ENCODE measurements at regions not wholly inside any gene's neighbourhood (a gene's known extent, or its start where the extent isn't known, plus 50 kb on each side); places are given as distances from the start of the nearest gene placed in this dataset.

- no peak for DNase-seq
Measured at GRCh38 chr3:94179059-94179458, 116.2 kb downstream of the NSUN3 start.

GRCh38 chr3:94183551-94183950 lies 120.7 kb downstream of the NSUN3 start:
- DNase-seq: no peak

- DNase-seq: no peak
Measured at GRCh38 chr3:94184781-94185180, 121.9 kb downstream of the NSUN3 start.

GRCh38 chr3:94185753-94186152 lies 122.9 kb downstream of the NSUN3 start:
- DNase-seq: no peak

- DNase-seq: no peak
Measured at GRCh38 chr3:94187697-94188096, 124.8 kb downstream of the NSUN3 start.

GRCh38 chr3:94195381-94195780 lies 132.5 kb downstream of the NSUN3 start:
- no peak for DNase-seq

- no peak for DNase-seq
Measured at GRCh38 chr3:94206291-94206690, 143.4 kb downstream of the NSUN3 start.

GRCh38 chr3:94210256-94210655 lies 147.4 kb downstream of the NSUN3 start:
- DNase-seq: no peak

GRCh38 chr3:94217406-94217805 lies 154.5 kb downstream of the NSUN3 start:
- no peak for DNase-seq

GRCh38 chr3:94220426-94220825 lies 157.6 kb downstream of the NSUN3 start:
- DNase-seq: no peak

- DNase-seq: no peak
Measured at GRCh38 chr3:94221829-94222228, 159.0 kb downstream of the NSUN3 start.

- DNase-seq: no peak
Measured at GRCh38 chr3:94225148-94225865, 162.4 kb downstream of the NSUN3 start.

GRCh38 chr3:94226078-94226477 lies 163.2 kb downstream of the NSUN3 start:
- DNase-seq: no peak

GRCh38 chr3:94232921-94233320 lies 170.1 kb downstream of the NSUN3 start:
- no peak for DNase-seq

- DNase-seq: peak; percentile 75
Measured at GRCh38 chr3:94234177-94234788, 171.4 kb downstream of the NSUN3 start.

- peak; percentile 21 for DNase-seq
Measured at GRCh38 chr3:94241986-94242385, 179.1 kb downstream of the NSUN3 start.

- DNase-seq: no peak
Measured at GRCh38 chr3:94246171-94246570, 183.3 kb downstream of the NSUN3 start.

- no peak for DNase-seq
Measured at GRCh38 chr3:94248042-94248441, 185.2 kb downstream of the NSUN3 start.

GRCh38 chr3:94249491-94250079 lies 186.7 kb downstream of the NSUN3 start:
- peak; percentile 88 for DNase-seq

- DNase-seq: peak; percentile 45
Measured at GRCh38 chr3:94251566-94251965, 188.7 kb downstream of the NSUN3 start.

- DNase-seq: no peak
Measured at GRCh38 chr3:94252316-94252715, 189.5 kb downstream of the NSUN3 start.

GRCh38 chr3:94256888-94257813 lies 194.3 kb downstream of the NSUN3 start:
- no peak for DNase-seq

GRCh38 chr3:94258851-94259250 lies 196.0 kb downstream of the NSUN3 start:
- no peak for DNase-seq
